ENCODE measurements at regions not wholly inside any gene's neighbourhood (a gene's known extent, or its start where the extent isn't known, plus 50 kb on each side); places are given as distances from the start of the nearest gene placed in this dataset.

DNA sequence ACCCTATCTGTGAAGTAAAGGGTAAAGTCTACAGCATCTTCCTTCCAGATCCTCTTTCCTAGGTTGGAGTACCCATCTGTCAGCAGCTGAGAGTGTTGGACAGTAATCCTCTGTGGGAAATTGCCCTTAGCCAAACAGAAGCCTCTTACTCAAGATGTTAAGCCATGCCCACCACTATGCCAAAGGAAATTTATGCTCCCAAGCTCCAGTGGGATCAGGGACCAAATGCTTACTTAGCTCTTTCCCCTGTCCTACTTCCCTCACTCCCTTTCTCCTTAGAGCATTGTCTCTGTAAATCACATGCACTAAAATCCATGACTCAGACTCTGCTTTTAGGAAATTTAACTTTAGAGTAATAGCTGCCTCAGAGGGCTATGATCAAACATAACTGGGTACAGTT lies 254.0 kb downstream of the BRINP2 start:
- Histone ChIP-seq H3K4me3 (ENCODE audit: low read length) (no peak overlapping the region), H3K9me2 (ENCODE audit: insufficient read depth, low read length) (no peaks in the 10 kb centered on the region), H3K9me3 (ENCODE audit: low read length) (no peaks in the 10 kb centered on the region), H3K36me3 (ENCODE audit: insufficient read depth, low read length) (no peaks in the 10 kb centered on the region), H3K79me2 (replicated peaks; ENCODE audit: insufficient read depth, low read length) (no peaks in the 10 kb centered on the region), H3K4me2 (ENCODE audit: low read length) (no peak overlapping the region), H3F3A (ENCODE audit: insufficient read depth, low read length, poor library complexity, severe bottlenecking) (no peaks in the 10 kb centered on the region), H3K27ac (ENCODE audit: low read length) (no peak overlapping the region), H3K27me3 (ENCODE audit: insufficient read depth, low read depth, low read length) (no peaks in the 10 kb centered on the region), H4K20me1 (ENCODE audit: insufficient read depth) (no peaks in the 10 kb centered on the region), H3K9ac (ENCODE audit: low read length) (no peak overlapping the region), H2AFZ (ENCODE audit: low read depth, low read length) (no peak overlapping the region)
- TF ChIP-seq SMC3 (conservative IDR thresholded peaks at IDR 0.05; ENCODE audit: poor library complexity), result no peak
- TF ChIP-seq EP300 (conservative IDR thresholded peaks at IDR 0.05; ENCODE audit: poor library complexity, severe bottlenecking), result no peak
- TF ChIP-seq POLR2AphosphoS5 (IDR thresholded peaks at IDR 0.05), result no peak
- TF ChIP-seq, protein P1, sequence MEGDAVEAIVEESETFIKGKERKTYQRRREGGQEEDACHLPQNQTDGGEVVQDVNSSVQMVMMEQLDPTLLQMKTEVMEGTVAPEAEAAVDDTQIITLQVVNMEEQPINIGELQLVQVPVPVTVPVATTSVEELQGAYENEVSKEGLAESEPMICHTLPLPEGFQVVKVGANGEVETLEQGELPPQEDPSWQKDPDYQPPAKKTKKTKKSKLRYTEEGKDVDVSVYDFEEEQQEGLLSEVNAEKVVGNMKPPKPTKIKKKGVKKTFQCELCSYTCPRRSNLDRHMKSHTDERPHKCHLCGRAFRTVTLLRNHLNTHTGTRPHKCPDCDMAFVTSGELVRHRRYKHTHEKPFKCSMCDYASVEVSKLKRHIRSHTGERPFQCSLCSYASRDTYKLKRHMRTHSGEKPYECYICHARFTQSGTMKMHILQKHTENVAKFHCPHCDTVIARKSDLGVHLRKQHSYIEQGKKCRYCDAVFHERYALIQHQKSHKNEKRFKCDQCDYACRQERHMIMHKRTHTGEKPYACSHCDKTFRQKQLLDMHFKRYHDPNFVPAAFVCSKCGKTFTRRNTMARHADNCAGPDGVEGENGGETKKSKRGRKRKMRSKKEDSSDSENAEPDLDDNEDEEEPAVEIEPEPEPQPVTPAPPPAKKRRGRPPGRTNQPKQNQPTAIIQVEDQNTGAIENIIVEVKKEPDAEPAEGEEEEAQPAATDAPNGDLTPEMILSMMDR (IDR thresholded peaks at IDR 0.05; ENCODE audit: poor library complexity, severe bottlenecking), result no peak
- no peak for TF ChIP-seq MXI1 (conservative IDR thresholded peaks at IDR 0.05; ENCODE audit: poor library complexity, severe bottlenecking)
- TF ChIP-seq EZH2 (IDR thresholded peaks at IDR 0.05; ENCODE audit: borderline replicate concordance, insufficient read depth, low read length, poor library complexity, severe bottlenecking), result no peak
- TF ChIP-seq TAF1 (IDR thresholded peaks at IDR 0.05; ENCODE audit: low read depth), result no peak
- TF ChIP-seq RAD21 (conservative IDR thresholded peaks at IDR 0.05), result no peak
- no peak for TF ChIP-seq REST (IDR thresholded peaks at IDR 0.05; ENCODE audit: borderline replicate concordance)

DNA sequence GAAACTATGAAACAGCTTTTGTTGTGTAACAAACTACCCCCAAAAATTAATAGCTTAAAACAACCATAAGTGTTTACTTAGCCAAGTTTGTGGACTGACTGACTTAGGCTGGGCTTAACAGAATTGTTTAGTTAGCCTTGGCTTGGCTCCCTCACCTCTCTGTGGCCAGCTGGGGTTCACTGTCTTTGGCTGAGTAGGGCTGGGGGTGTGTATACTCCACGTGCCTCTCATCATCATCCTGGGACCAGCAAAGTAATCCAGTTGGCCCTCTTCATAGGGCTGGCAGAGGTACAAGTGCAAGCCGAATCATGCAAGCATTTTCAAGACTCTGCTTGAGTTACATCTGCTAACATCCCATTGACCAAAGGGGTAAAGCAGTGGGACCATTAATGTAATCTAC lies 252.3 kb downstream of the BRINP2 start:
- no peak overlapping the region for H3K4me2 ChIP-seq (ENCODE audit: low read length)
- no peak overlapping the region for H3K27ac ChIP-seq (ENCODE audit: low read length)
- H2AFZ ChIP-seq (ENCODE audit: low read depth, low read length), result no peak overlapping the region
- no peak for TF ChIP-seq EZH2 (IDR thresholded peaks at IDR 0.05; ENCODE audit: borderline replicate concordance, insufficient read depth, low read length, poor library complexity, severe bottlenecking)
- TF ChIP-seq SMC3 (conservative IDR thresholded peaks at IDR 0.05; ENCODE audit: poor library complexity), result no peak
- no peak for TF ChIP-seq TAF1 (IDR thresholded peaks at IDR 0.05; ENCODE audit: low read depth)
- no peak for TF ChIP-seq REST (IDR thresholded peaks at IDR 0.05; ENCODE audit: borderline replicate concordance)
- no peak for TF ChIP-seq EP300 (conservative IDR thresholded peaks at IDR 0.05; ENCODE audit: poor library complexity, severe bottlenecking)
- TF ChIP-seq MXI1 (conservative IDR thresholded peaks at IDR 0.05; ENCODE audit: poor library complexity, severe bottlenecking), result no peak
- no peak for TF ChIP-seq POLR2AphosphoS5 (IDR thresholded peaks at IDR 0.05)
- TF ChIP-seq RAD21 (conservative IDR thresholded peaks at IDR 0.05), result no peak
- TF ChIP-seq, protein P1 (IDR thresholded peaks at IDR 0.05; ENCODE audit: poor library complexity, severe bottlenecking), result no peak
- no peaks in the 10 kb centered on the region for H3K36me3 ChIP-seq (ENCODE audit: insufficient read depth, low read length)
- no peaks in the 10 kb centered on the region for H3K79me2 ChIP-seq (replicated peaks; ENCODE audit: insufficient read depth, low read length)
- H3K27me3 ChIP-seq (ENCODE audit: insufficient read depth, low read depth, low read length), result no peaks in the 10 kb centered on the region
- no peak overlapping the region for H3K9ac ChIP-seq (ENCODE audit: low read length)
- no peaks in the 10 kb centered on the region for H3F3A ChIP-seq (ENCODE audit: insufficient read depth, low read length, poor library complexity, severe bottlenecking)
- H4K20me1 ChIP-seq (ENCODE audit: insufficient read depth), result no peaks in the 10 kb centered on the region
- H3K9me3 ChIP-seq (ENCODE audit: low read length), result no peaks in the 10 kb centered on the region
- H3K4me3 ChIP-seq (ENCODE audit: low read length), result no peak overlapping the region
- H3K9me2 ChIP-seq (ENCODE audit: insufficient read depth, low read length), result no peaks in the 10 kb centered on the region
